GM06990 (cell line): ENCODE measurements at regions not wholly inside any gene's neighbourhood (a gene's known extent, or its start where the extent isn't known, plus 50 kb on each side); places are given as distances from the start of the nearest gene placed in this dataset.

Source experiments
- DNase-seq: peaks from one replicate; pipeline ENCODE4 v3.0.0-alpha.2; 2011; ENCODE audit not compliant: insufficient read length; ENCODE audit errors: extremely low read depth
- H3K27me3 ChIP-seq: replicated peaks from 2 replicates; pipeline ENCODE4 v1.6.0; 2011; ENCODE audit warnings: low read length; ENCODE audit not compliant: control insufficient read depth, insufficient read depth
- H3K36me3 ChIP-seq: 2 replicates; pipeline ENCODE4 v1.5.1; 2011; ENCODE audit warnings: low read length; ENCODE audit not compliant: control insufficient read depth, insufficient read depth
- H3K4me3 ChIP-seq: replicated peaks from 2 replicates; pipeline ENCODE4 v1.5.1; 2011; ENCODE audit warnings: low read depth, mild to moderate bottlenecking, control low read depth, low read length
- CTCF ChIP-seq: IDR thresholded peaks from 2 replicates; pipeline ENCODE4 v1.5.1; 2011; ENCODE audit warnings: low read length, control low read depth, mild to moderate bottlenecking, inconsistent platforms; ENCODE audit not compliant: insufficient read depth, poor library complexity, severe bottlenecking

- TF ChIP-seq CTCF, result no peak
- Histone ChIP-seq H3K36me3 (no peaks in the 10 kb centered on the region), H3K4me3 (no peak overlapping the region), H3K27me3 (no peaks in the 10 kb centered on the region; the same call in none of the 2 replicates)
- DNase-seq, result no peak
Observed at GRCh38 chr20:48192109-48192508, 406.8 kb upstream of the SULF2 start.

GRCh38 chr20:48191200-48191599 is 405.9 kb upstream of the SULF2 start:
- Histone ChIP-seq H3K4me3 (no peak overlapping the region), H3K36me3 (no peaks in the 10 kb centered on the region), H3K27me3 (no peaks in the 10 kb centered on the region; the same call in none of the 2 replicates)
- DNase-seq, result no peak
- TF ChIP-seq CTCF, result no peak

- Histone ChIP-seq H3K36me3 (no peaks in the 10 kb centered on the region), H3K27me3 (no peaks in the 10 kb centered on the region; the same call in none of the 2 replicates), H3K4me3 (no peak overlapping the region)
- DNase-seq, result no peak
- TF ChIP-seq CTCF, result no peak
Observed at GRCh38 chr20:48190757-48191156, 405.5 kb upstream of the SULF2 start.

GRCh38 chr20:48189181-48189580 is 403.9 kb upstream of the SULF2 start:
- Histone ChIP-seq H3K36me3 (no peaks in the 10 kb centered on the region), H3K27me3 (no peaks in the 10 kb centered on the region; the same call in none of the 2 replicates), H3K4me3 (no peak overlapping the region)
- TF ChIP-seq CTCF, result peak; percentile 64
- DNase-seq, result no peak

GRCh38 chr20:48187851-48188250 is 402.6 kb upstream of the SULF2 start:
- no peak for DNase-seq
- Histone ChIP-seq H3K27me3 (no peaks in the 10 kb centered on the region; the same call in none of the 2 replicates), H3K4me3 (no peak overlapping the region), H3K36me3 (no peaks in the 10 kb centered on the region)
- TF ChIP-seq CTCF, result no peak

GRCh38 chr20:48186915-48187314 is 401.6 kb upstream of the SULF2 start:
- no peak for TF ChIP-seq CTCF
- no peak for DNase-seq
- no peaks in the 10 kb centered on the region for H3K36me3 ChIP-seq

More at GRCh38 chr20:48186915-48187314, 401.6 kb upstream of the SULF2 start:
- Histone ChIP-seq H3K27me3 (no peaks in the 10 kb centered on the region; the same call in none of the 2 replicates), H3K4me3 (no peak overlapping the region)
